Erythroblast (primary cell): ENCODE measurements at regions not wholly inside any gene's neighbourhood (a gene's known extent, or its start where the extent isn't known, plus 50 kb on each side); places are given as distances from the start of the nearest gene placed in this dataset.

Experiments used
- GATA1 ChIP-seq: IDR thresholded peaks from 2 replicates; pipeline ENCODE4 v1.6.1; 2011; ENCODE audit warnings: low read depth, mild to moderate bottlenecking, control low read depth, low read length, moderate library complexity
- POLR2A ChIP-seq: IDR thresholded peaks from 2 replicates; pipeline ENCODE4 v1.6.1; 2011; ENCODE audit warnings: mild to moderate bottlenecking, low read length

DNA sequence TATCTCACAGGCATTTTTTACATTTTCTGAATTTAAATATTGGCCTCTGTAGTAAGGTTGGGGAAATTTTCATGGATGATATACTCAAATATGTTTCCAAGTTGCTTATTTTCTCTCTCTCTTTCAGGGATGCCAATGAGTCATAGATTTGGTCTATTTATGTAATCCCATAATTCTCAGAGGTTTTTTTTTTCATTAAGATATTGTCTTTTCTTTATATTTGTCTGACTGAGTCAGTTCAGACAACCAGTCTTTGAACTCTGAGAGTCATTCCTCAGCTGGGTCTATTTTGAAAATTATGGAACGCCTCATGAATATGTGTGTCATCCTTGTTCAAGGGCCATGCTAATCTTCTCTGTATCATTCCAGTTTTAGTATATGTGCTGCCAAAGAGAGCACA lies 223.2 kb downstream of the PCSK1 start:
- TF ChIP-seq POLR2A: no peak
- no peak for TF ChIP-seq GATA1
